Vagina (tissue), 2 donors: ENCODE measurements at regions not wholly inside any gene's neighbourhood (a gene's known extent, or its start where the extent isn't known, plus 50 kb on each side); places are given as distances from the start of the nearest gene placed in this dataset.

ENCODE experiments used
- DNase-seq, 2 donors: peaks; one replicate each; pipeline ENCODE4 v3.0.0-alpha.2; 2017; ENCODE audit errors: extremely low spot score in 2 of 2
- H3K27ac ChIP-seq: fragments of 200-600 bp; sonication (generic); one replicate; pipeline ENCODE4 v1.5.1; 2019
- H3K27me3 ChIP-seq: fragments of 200-600 bp; sonication (generic); one replicate; pipeline ENCODE4 v1.5.1; 2019
- H3K36me3 ChIP-seq, 2 donors: fragments of 200-600 bp; sonication (generic); one replicate each; pipeline ENCODE4 v1.5.1; 2017 to 2019
- H3K4me1 ChIP-seq: fragments of 200-600 bp; sonication (generic); one replicate; pipeline ENCODE4 v1.5.1; 2019
- H3K4me3 ChIP-seq, 2 donors: fragments of 200-600 bp; sonication (generic); 1 replicate in 1 of 2; 2 replicates in 1 of 2; pipeline ENCODE4 v1.5.1; 2016 to 2019
- H3K9me3 ChIP-seq: fragments of 200-600 bp; sonication (generic); one replicate; pipeline ENCODE4 v1.5.1; 2019
- CTCF ChIP-seq, 3 experiments: fragments of 450-650 bp in 2 of 3; fragments of 200-600 bp in 1 of 3; sonication (generic) in 1 of 3; IDR thresholded peaks; one replicate each; pipeline ENCODE4 v1.5.1; 2017 to 2019; ENCODE audit warnings: antibody characterized with exemption in 3 of 3, mild to moderate bottlenecking in 2 of 3, moderate library complexity in 2 of 3
- POLR2A ChIP-seq, 2 donors: fragments of 450-650 bp; IDR thresholded peaks; one replicate each; pipeline ENCODE4 v1.6.1; 2017; ENCODE audit warnings: antibody characterized with exemption in 2 of 2, mild to moderate bottlenecking in 2 of 2, moderate library complexity in 2 of 2
- POLR2AphosphoS5 ChIP-seq, 2 donors: sonication (generic); formaldehyde crosslinking; IDR thresholded peaks; one replicate each; pipeline ENCODE4 v1.9.0; 2017; ENCODE audit warnings: antibody characterized with exemption in 2 of 2, mild to moderate bottlenecking in 2 of 2, low read depth in 1 of 2; ENCODE audit not compliant: insufficient read depth in 1 of 2
- intact Hi-C: fragments of 100-400 bp; cut with DNase I; formaldehyde crosslinking; loops from one replicate; pipeline ENCODE4 v1.15.1; 2023

DNA sequence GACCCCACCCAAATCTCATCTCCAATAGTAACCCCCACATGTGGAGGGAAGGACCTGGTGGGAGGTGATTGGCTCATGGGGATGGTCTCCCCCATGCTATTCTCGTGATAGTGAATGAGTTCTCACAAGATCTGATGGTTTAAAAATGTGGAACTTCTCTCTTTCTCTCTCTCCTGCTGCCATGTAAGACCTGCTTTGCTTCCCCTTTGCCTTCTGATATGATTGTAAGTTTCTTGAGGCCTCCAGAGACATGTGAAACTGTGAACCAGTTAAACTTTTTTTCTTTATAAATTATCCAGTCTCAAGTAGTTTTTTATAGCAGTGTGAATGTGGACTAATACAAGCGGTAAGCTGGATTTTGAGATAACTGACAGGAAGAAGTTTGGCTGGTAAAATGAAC, 60.3 kb upstream of the MBNL1 start:
- DNase-seq = no peak
- Histone ChIP-seq H3K4me1 (peaks cover 5% of the 10 kb centered on the region), H3K9me3 (no peaks in the 10 kb centered on the region), H3K36me3 (no peaks in the 10 kb centered on the region), H3K4me3 (no peak overlapping the region), H3K27me3 (no peaks in the 10 kb centered on the region), H3K27ac (no peak overlapping the region)
- intact Hi-C loops = no loop called here
- TF ChIP-seq POLR2A (IDR thresholded peaks at IDR 0.05) = no peak
- TF ChIP-seq CTCF (IDR thresholded peaks at IDR 0.05) = no peak
- TF ChIP-seq POLR2AphosphoS5 (IDR thresholded peaks at IDR 0.05; ENCODE audit: insufficient read depth in 1 of 2, low read depth in 1 of 2) = no peak

DNA sequence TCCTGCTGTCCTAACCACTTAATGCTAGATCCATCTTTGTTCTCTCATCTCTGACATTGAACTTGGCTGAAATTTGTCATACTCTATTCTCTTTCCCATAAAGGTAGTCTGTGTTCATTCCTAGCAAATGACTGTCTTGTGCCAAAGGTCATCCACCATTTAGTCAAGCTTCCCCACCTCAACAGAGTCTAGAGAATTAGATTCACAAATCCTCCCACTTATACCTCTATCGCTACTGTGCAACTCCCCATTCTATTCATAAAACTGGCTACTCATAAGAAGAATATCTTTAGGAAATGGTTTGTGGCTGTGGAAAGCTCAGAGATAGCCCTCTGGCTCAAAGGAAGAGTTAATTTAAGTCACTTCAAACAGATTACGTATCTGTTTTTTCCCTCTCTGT, 59.7 kb upstream of the MBNL1 start:
- Histone ChIP-seq H3K4me3 (no peak overlapping the region), H3K9me3 (no peaks in the 10 kb centered on the region), H3K36me3 (no peaks in the 10 kb centered on the region), H3K27me3 (no peaks in the 10 kb centered on the region), H3K27ac (no peak overlapping the region), H3K4me1 (no peaks in the 10 kb centered on the region)
- no peak for TF ChIP-seq CTCF (IDR thresholded peaks at IDR 0.05)
- no peak for TF ChIP-seq POLR2A (IDR thresholded peaks at IDR 0.05)
- TF ChIP-seq POLR2AphosphoS5 (IDR thresholded peaks at IDR 0.05; ENCODE audit: insufficient read depth in 1 of 2, low read depth in 1 of 2) = no peak
- no peak for DNase-seq
- intact Hi-C loops = no loop called here

GRCh38 chr3:152209776-152210175, 59.0 kb upstream of the MBNL1 start:
- no peaks in the 10 kb centered on the region for H3K4me1 ChIP-seq
- no peak overlapping the region for H3K27ac ChIP-seq
- no peak for DNase-seq

GRCh38 chr3:152210697-152211096, 58.0 kb upstream of the MBNL1 start:
- intact Hi-C loops = no loop called here
- Histone ChIP-seq H3K9me3 (no peaks in the 10 kb centered on the region), H3K27ac (no peak overlapping the region), H3K4me1 (no peaks in the 10 kb centered on the region), H3K27me3 (no peaks in the 10 kb centered on the region), H3K4me3 (no peak overlapping the region), H3K36me3 (no peaks in the 10 kb centered on the region)
- DNase-seq = no peak
- TF ChIP-seq CTCF (IDR thresholded peaks at IDR 0.05) (no peak), POLR2A (IDR thresholded peaks at IDR 0.05) (no peak), POLR2AphosphoS5 (IDR thresholded peaks at IDR 0.05; ENCODE audit: insufficient read depth in 1 of 2, low read depth in 1 of 2) (no peak)

More at GRCh38 chr3:152209776-152210175, 59.0 kb upstream of the MBNL1 start:
- no peaks in the 10 kb centered on the region for H3K9me3 ChIP-seq
- no peak overlapping the region for H3K4me3 ChIP-seq
- no peak for TF ChIP-seq POLR2AphosphoS5 (IDR thresholded peaks at IDR 0.05; ENCODE audit: insufficient read depth in 1 of 2, low read depth in 1 of 2)
- TF ChIP-seq POLR2A (IDR thresholded peaks at IDR 0.05) = no peak
- TF ChIP-seq CTCF (IDR thresholded peaks at IDR 0.05) = no peak
- H3K27me3 ChIP-seq = no peaks in the 10 kb centered on the region
- intact Hi-C loops = no loop called here
- no peaks in the 10 kb centered on the region for H3K36me3 ChIP-seq

DNA sequence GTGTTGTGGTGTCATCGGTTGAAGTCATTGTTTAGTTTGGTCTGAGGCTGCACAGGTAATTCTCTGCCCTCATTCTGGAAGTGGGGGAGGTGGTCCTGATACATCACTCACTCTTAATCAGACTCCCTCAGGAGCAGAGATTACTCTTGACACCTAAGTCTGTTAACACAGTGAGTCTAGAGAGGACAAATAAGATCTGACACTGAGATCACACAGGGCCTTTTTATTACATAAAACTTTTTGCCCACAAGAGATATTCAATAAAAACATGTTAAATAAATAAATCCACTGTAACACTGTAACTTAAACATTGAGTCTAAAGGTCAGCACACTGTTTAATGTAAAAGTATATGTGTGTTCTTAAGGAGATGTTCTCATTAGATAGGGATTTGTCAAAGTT, 57.1 kb upstream of the MBNL1 start:
- Histone ChIP-seq H3K27ac (no peak overlapping the region), H3K27me3 (no peaks in the 10 kb centered on the region), H3K4me3 (no peak overlapping the region), H3K36me3 (no peaks in the 10 kb centered on the region), H3K4me1 (no peaks in the 10 kb centered on the region), H3K9me3 (no peaks in the 10 kb centered on the region)
- DNase-seq = no peak
- no peak for TF ChIP-seq POLR2A (IDR thresholded peaks at IDR 0.05)
- no peak for TF ChIP-seq POLR2AphosphoS5 (IDR thresholded peaks at IDR 0.05; ENCODE audit: insufficient read depth in 1 of 2, low read depth in 1 of 2)
- no peak for TF ChIP-seq CTCF (IDR thresholded peaks at IDR 0.05)
- intact Hi-C loops = no loop called here
